Left kidney (tissue), 1 donor: ENCODE measurements at regions not wholly inside any gene's neighbourhood (a gene's known extent, or its start where the extent isn't known, plus 50 kb on each side); places are given as distances from the start of the nearest gene placed in this dataset.

ENCODE experiments used
- DNase-seq: peaks from one replicate; pipeline ENCODE4 v3.0.0-alpha.2; 2013

DNA sequence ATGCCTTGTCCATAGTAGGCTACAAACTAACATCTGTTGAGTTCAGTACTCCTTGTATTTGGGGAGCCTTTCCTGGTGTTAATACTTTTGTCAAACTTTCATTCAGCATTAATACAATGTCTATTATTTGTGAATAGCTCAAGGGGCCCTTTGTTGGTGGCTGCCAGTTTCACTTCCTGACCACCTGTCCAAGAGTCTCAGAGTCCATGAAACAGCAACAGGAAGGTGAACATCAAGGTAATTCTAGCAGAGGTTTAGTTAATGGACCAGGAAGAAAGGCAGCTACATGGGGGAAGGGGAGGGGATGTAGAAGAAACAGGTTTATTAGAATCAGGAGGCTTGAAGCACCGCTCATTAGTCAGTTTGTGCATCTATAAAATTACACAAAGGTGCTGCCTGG is 386.9 kb downstream of the PDCD6IP start:
- peak; percentile 25 for DNase-seq

DNA sequence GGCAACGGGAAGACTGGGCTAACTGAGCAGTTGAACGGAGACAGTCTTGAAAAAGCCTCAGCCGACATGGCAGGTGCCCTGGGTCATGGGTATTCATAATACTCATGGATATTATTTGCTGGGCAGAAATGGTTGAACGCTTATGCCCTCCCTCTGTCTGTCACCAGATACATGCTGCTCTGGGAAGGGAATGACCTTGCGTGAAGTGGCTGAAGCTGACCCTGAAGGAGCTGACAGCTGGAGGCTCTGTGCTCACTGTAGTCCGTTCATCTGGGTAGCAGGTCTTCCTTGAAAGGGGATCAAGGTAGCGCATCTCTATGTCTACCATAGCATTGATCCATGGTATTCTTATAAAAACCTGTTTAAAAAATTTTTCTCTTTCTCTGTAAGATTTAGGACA is 390.7 kb downstream of the PDCD6IP start:
- DNase-seq: no peak

DNA sequence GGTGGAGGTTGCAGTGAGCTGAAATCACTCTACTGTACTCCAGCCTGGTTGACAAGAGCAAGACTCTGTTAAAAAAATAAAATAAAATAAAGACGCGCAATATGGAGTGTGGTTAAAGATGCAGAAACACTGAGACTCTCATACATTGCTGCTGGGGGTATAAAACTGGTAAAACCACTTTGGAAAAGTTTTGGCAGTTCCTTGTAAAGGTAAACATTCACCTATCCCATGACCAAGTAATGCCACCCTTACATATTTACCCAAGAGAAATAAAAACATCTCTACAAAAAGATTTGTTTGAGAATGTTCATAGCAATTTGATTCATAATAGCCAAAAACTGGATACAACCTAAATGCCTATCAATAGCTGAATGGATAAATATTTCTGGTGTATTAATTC is 398.5 kb downstream of the PDCD6IP start:
- no peak for DNase-seq

DNA sequence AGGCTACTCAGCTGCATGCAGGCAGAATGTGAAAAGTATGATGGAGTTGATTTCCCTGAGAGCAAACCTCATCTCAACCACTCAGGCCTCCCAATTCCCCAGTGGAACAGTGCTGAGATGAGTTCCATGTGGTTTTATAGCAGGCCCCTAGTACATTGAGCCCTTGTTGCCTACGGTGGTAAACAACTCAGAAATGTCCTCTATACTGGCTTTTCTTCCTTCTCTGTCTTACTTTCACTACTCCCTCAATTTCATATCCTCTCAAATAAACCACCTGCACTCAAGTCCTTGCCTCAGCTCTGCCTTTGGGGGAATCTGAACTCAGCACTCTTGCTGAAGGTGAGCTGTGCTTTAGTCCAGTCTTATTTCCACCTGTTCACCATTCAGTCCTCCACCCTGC is 399.9 kb downstream of the PDCD6IP start:
- DNase-seq: no peak

DNA sequence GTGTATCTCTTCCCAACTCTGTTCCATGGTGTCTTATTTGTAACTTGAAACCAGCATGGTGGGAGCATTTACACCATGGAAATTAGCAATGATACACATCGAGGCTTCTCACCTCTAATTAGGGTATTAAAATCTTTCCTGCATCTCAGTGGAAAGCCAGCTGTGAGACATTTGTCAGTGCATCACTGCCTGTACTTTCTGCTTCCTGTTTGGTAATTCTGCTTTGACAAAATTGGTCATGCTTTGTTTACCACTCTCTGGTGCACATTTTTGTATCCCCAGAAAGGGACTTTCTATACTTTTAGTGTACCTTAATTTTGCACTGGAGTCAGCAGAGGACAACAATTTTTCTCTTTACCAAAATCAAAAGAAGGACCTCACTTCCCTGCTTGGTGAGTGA is 402.1 kb downstream of the PDCD6IP start:
- no peak for DNase-seq

DNA sequence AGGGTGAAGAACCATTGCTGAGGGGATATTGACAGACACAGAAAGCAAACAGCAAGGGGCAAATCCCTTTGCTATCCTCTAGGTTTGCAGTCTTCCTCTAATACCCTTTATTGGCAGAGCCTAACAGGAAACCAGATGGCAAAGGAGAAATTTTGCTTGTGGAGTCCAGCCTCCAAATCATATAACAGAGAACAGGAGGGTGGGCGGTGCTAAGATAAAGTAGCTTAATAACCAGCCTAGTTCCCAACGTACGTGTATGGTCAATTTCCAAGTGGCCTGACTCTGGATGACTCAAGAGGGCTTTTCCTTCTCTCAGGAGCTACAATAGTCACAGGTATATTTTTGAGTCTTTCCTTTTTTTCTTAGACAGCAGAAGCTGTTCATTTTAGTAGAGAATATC is 404.5 kb downstream of the PDCD6IP start:
- DNase-seq: no peak

DNA sequence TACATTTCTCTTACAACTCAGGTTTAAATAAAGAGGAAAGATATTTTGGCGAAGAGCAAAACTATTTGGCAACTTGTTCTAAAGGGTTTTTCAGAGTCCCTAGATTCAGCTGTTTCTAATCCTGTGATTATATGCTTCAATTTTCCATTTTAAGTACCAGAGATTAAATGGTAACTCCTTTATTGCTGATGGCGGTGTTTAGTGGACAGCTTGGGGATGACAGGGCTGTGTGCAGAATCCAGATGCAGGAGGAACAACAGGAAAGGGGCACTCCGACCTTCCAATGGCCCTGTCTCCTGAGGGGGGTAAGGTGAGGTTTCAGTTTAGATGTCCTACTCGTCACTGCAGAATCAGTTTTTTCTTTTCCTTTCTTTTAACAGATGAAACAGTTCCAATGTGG is 405.0 kb downstream of the PDCD6IP start:
- no peak for DNase-seq

DNA sequence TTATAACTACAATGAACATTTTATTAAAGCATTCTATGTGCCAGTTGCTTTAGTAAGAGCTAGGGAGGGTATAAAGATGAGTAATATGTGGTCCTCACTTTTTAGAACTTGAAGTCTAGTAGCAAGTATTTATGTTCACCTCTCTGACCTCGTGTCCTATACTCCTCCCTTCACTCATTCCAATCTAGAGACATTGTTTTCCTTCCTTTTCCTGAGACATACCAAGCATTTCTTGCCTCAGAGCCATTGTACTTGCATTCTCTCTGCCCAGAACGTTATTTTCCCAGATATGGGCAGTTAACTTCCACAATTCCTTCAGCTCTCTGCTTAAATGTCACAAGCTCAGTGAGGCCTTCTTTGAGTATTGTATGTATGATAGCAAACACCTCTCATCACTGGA is 408.6 kb downstream of the PDCD6IP start:
- DNase-seq: peak; percentile 37

DNA sequence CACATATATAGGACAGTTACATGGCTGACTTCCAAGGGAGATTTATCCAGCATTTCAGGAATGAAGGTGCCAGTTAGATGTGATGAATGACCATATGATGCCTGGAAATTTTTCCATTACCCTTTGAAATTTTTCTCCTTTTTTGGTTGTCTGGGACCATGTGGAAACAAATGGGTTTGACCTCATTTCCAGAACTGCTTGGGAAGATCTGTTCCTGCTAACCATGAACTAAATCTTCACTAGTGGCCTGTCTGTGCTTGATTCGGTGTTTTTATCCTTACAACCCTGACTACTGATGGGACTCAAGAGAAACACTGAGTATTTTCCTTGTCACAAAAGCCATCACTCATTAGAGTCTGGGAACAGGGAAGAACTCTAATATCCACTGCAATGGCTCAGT is 409.4 kb downstream of the PDCD6IP start:
- DNase-seq: no peak

DNA sequence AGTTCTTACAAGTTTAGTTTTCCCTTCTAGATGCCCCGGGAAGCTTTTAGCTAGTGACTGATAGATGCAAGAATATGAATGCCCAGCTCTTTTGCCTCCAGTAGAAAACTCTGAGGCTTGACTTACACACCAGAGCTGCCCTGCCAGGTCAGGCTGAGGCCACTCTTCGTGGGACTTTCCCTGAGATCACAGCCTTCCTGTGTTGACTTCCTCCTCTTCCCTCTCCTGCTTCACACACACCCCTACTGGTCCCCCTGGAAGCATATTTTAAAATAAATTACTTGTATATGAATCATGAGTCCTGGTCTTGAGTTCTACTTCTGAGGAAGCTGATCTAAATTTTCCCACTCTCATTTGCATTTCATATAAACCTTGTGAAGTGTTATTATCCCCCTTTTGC is 413.7 kb downstream of the PDCD6IP start:
- DNase-seq: no peak

DNA sequence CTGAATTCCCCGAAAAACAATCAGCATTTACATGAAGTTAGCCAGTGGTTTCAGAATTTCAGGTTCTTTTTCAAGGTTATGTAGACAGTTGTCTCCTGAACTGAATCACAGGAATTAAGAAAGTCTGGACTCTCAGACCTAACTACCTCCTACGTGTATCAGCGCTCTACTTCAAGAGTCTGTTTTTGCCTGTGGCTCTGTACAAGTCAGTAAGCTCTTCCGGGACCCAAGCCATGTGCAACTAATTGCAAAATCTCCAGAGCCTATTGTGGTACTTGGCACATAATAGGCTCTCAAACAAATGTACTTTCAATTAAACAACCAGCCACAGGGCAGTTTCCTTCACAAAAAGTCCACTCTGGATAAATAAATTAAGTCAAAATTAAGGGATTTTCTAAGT is 414.2 kb downstream of the PDCD6IP start:
- no peak for DNase-seq

DNA sequence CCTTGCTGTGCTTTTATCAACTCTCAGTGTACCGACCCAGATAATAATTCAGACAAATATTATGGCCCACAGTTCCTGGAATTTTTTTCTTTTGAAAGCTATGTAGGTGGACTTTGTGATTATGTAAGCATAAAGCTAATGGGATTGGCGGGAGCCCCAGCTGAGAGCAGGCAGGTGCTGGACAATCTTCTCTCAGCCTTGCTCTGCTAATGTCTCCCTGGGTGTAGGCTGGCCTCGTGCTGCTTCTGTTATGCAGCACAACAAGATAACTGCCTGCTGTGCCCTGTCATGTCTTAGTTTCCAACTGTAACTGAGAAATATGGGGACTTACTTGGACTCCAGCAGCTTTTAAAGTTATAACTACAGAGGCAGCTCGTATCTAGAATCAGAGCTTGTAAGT is 415.0 kb downstream of the PDCD6IP start:
- DNase-seq: no peak

DNA sequence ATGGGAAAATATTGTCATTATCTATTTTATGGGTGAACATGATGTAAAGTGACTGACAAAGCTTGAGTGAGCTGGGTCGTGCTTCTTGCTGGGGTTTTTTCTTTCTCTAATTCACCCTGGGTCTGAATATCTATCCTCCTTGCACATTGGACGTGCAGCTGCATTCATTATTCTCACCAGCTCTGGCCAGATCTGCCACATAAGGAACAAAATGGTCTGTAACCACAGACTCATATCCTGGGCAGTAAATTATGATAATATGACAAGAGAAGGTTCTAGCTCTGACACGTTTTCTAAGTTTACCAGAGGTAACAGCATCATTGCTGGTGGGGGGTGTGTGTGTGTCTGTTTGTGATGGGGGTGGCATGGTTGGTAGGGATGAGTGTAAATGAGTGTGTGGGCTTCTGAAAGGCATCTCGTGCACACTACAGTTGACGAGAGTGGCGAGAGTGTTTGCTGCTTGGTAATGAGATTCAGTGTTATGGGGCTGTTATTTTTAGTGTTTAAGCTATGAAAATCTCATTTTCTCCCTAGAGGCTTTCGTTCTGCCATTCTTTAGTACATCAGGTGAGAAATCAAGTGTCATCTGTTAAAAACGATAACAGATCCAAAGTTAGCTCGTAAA is 418.4 kb downstream of the PDCD6IP start:
- DNase-seq: no peak

DNA sequence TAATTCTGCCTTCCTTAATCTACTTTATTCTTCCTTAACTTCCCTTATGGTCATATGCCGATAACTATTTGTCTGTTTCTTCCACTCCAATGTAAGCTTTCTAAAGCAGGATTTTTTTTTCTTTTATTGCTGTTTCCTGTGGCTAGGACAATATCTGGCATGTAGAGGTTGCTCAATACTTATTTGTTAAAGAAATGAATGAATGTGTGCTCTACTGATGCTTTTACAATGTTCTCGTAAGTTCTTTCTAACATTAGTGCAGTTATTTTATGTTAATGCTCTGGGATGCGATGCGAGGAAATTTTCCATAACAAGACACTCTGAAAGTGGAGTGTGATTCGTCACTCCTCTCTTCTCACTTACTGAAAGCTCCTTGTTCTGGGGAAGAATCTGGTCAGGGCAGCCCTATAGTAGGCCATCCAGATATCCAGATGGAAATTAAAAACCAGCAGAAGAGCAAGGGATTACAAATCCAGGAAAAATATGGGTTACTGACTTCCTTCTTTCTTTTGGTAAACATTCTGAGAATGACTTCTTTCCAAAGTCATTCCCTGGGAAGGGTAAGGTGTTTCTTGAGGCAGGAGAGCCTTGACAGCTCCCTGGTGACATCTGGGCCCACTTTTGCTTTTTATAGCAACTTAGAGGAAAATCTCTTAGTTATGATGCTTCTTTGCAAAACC is 420.4 kb downstream of the PDCD6IP start:
- no peak for DNase-seq

DNA sequence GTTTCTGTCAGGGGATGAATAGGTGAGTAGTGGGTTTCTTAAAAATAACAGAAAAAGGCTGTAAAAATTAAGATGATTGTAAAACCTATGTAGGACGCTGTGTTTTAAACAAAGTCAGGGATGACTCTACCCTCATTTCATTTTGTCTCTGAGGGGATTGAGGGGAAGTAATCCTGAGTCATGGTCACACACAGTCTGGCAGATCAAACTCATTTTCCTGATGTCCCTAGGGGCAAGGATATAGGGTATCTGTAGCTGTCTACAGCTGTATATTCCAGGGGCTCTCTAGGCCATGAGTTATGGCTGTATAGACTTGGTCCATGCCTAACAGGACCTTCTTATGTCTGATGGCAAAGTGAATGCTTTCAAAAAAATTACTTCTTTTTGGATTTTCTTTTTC is 421.1 kb downstream of the PDCD6IP start:
- DNase-seq: no peak

DNA sequence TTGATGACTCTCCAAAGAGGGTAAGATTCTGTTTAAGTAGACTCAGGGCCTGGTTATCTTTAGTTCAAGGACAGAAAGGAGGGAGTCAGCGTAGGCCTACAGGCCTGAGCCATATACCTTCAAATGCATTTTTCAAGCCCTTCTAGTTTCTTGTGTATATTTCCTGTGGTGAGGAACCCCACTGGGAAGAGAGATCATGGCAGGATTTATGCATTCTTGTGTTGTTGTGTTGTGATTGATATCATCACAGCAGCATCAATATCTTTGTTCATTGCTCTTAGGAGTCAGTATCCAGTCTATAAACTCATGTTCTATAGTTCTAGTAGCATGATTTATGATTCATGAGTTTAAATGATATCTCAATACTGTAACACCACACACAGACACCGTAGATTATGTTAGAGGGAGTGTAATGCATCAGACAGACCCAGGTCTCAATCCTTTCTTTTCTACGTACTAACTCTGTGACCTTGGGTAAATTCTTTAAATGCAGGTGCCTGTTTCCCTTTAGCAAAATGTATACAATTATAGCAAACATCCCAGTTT is 427.5 kb downstream of the PDCD6IP start:
- no peak for DNase-seq

DNA sequence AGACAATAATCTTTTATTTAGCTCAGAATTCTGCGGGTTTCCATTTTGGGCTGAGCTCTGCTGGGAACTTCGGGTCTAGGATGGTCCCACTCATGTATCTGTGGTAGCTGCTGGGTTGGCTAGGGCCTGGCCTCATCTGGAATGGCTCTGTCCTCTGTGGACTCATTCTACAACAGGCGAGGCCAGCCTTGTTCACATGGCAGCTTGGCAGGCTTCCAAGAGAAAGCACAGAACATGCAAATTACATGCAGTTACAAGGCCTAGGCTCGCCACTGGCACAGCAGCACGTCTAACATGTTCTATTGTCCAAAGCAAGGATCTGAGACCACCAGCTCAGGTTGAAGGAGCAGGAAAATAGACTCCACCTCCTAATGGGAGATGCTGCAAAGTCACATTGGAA is 431.4 kb downstream of the PDCD6IP start:
- no peak for DNase-seq

DNA sequence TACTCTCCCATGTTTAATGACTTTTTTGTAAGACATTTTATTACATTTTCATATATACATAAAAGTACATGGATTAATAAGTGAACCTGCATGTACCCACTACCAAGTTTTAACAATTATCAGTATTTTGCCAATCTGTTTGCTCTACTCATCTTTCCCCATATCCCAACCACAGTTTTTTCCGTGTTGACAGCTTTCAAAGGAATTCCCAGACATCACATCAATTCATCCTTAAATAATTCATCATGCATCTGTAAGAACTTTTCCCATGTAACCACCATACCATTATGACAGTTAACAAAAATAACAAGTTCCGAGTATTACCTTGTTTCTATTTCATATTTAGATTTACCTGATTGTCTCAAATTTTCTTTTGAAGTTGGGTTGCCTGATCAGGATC is 436.7 kb downstream of the PDCD6IP start:
- no peak for DNase-seq

DNA sequence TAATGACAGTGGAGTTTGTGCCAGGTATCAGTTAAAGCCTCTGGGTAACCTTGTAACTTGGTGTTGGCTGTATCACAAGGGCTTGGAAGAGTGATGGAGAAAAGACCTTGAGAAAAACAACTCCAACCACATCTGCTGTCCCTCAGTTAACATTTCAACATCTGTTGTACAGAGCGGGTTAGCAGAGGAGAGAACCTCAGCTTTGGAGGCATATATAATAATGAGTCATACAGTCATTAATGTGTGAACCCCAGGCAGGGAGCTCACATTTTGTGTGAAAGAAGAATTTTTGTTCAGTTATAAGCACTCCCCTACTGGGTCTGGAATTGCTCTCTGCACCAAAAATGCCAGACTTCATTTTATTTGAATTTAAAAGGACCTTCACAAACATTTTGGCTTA is 439.5 kb downstream of the PDCD6IP start:
- DNase-seq: no peak

DNA sequence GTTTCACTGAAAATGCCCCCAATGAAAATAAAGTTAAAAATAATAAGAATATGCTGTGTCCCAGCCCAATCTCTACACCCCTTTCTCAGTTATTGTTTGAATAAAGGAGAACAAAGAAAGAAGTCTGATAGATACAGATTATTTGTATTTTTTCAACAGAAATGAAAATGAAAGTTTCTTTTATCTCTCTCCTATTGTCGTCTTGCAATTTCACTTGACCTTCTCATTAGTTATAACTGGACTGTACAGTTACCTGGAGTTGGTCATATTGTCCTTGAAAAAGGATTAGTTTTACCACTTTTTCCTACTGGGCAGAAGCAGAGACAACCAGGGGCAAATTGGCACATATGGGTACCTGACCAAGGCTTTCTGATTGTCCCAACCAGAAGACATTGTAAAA is 440.0 kb downstream of the PDCD6IP start:
- DNase-seq: no peak

DNA sequence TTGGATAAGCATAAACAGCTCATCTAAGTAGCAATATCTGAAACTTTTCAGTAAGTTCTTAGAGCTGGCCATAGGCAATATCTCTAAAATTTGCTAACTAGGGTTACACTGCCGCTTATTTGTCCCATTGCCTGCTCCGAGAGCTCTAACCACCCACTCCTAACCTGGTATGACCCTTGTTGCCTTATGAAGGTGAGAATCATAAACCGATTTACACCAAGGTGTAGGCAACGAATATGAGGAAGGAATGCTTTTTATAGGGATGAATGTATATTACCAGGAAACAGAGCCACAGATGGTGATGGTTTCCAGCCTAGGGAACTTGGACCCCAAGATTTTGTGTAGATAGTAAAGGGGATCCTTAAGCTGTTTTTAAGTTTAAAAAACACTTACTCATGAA is 440.9 kb downstream of the PDCD6IP start:
- DNase-seq: no peak

DNA sequence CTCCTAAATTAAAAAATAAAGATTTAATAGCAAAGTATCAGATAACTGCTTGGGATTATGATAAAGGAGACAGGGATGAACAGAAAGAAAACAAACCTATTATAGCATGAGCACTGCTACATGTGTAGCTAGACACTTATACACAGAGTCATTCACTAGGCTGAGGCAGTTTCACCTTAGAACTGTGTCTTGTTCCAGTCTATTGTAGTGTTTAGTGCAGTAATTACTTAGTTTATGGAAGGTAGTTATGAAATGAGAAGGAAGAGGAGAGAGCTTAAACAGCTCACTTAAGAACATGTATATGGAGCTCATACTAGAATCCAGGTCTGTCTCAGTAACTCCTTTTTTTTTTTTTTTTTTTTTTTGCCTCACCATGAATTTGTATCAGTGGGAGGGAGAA is 441.4 kb downstream of the PDCD6IP start:
- DNase-seq: no peak

DNA sequence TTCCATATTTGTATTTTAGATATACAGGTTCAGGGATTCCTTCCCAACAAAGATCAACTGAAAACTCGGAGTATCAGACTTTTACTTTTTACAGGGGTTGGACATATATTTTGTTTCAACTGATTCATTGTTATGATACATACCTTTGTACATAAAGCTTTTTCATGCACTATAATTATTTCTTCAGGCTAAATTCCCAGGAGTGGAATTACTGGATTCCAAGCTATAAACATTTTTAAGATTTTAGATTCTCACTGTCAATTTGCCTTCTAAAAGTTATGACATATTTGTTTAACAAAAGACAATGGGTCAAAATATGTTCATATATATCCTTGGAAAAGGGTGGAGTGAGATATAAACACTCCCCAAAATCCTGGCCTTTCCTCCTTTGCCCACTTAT is 449.0 kb downstream of the PDCD6IP start:
- no peak for DNase-seq

DNA sequence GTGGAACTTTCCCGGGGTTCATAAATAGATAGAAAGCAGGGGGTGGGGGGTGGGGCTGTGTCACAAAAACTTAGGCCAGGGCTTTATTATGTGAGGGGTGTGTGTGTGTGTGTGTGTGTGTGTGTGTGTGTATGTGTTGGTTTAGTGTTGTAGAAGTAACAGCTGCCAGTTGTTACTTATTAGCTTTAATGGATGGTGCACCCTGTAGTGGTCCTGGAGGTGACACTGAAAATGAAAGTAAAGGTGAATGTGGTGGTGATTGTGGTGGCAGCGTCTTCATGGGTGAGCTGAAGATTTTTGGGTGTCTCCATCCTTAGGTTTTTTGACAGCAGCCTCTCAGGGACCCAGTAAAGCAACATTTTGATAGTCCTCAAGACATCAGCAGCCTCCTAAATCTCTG is 449.9 kb downstream of the PDCD6IP start:
- DNase-seq: no peak
